DND-41 (cell line): ENCODE measurements at regions not wholly inside any gene's neighbourhood (a gene's known extent, or its start where the extent isn't known, plus 50 kb on each side); places are given as distances from the start of the nearest gene placed in this dataset.

Experiments used
- CTCF ChIP-seq: IDR thresholded peaks from 2 replicates; pipeline ENCODE4 v1.5.1; 2012; ENCODE audit warnings: borderline replicate concordance, low read length, moderate library complexity, mild to moderate bottlenecking; ENCODE audit not compliant: poor library complexity, severe bottlenecking; ENCODE audit errors: extremely low read depth
- EZH2 ChIP-seq: IDR thresholded peaks from 3 replicates; pipeline ENCODE4 v1.6.1; 2012; ENCODE audit warnings: borderline replicate concordance, low read depth, mild to moderate bottlenecking, moderate library complexity, low read length, inconsistent platforms; ENCODE audit not compliant: severe bottlenecking

- TF ChIP-seq CTCF: no peak
- no peak for TF ChIP-seq EZH2
These were observed 549.5 kb upstream of the JARID2 start for GRCh38 chr6:14696367-14696766.
